Muscle layer of duodenum (tissue), 2 donors: ENCODE measurements at regions not wholly inside any gene's neighbourhood (a gene's known extent, or its start where the extent isn't known, plus 50 kb on each side); places are given as distances from the start of the nearest gene placed in this dataset.

ENCODE experiments used
- H3K27ac ChIP-seq: one replicate; pipeline ENCODE4 v1.7.0; 2013; ENCODE audit warnings: mild to moderate bottlenecking, low read length
- H3K27me3 ChIP-seq: one replicate; pipeline ENCODE4 v1.7.0; 2013; ENCODE audit warnings: low read depth, mild to moderate bottlenecking, control low read depth, low read length
- H3K36me3 ChIP-seq, 2 donors: one replicate each; pipeline ENCODE4 v1.7.0; 2013; ENCODE audit warnings: low read length in 2 of 2, control low read depth in 1 of 2, mild to moderate bottlenecking in 1 of 2; ENCODE audit not compliant: insufficient read depth in 2 of 2, control insufficient read depth in 1 of 2
- H3K4me1 ChIP-seq, 2 donors: one replicate each; pipeline ENCODE4 v1.7.0; 2013; ENCODE audit warnings: low read length in 2 of 2, mild to moderate bottlenecking in 2 of 2, control low read depth in 1 of 2, moderate library complexity in 1 of 2; ENCODE audit not compliant: insufficient read depth in 2 of 2, control insufficient read depth in 1 of 2
- H3K4me3 ChIP-seq, 2 donors: one replicate each; pipeline ENCODE4 v1.7.0; 2013; ENCODE audit warnings: low read length in 2 of 2, low read depth in 1 of 2, mild to moderate bottlenecking in 1 of 2
- H3K9me3 ChIP-seq, 2 donors: one replicate each; pipeline ENCODE4 v1.7.0; 2013; ENCODE audit warnings: low read length in 2 of 2, control low read depth in 1 of 2, mild to moderate bottlenecking in 1 of 2; ENCODE audit not compliant: control insufficient read depth in 1 of 2
- donor health status: healthy.

GRCh38 chr10:63899673-63900300 lies 378.6 kb downstream of the REEP3 start:
- Histone ChIP-seq H3K4me1 (no peaks in the 10 kb centered on the region), H3K27me3 (no peaks in the 10 kb centered on the region), H3K36me3 (no peaks in the 10 kb centered on the region), H3K27ac (no peak overlapping the region), H3K9me3 (peaks cover 0 to 1% of the 10 kb centered on the region in 2 donors), H3K4me3 (no peak overlapping the region)

GRCh38 chr10:63901228-63901627 lies 380.0 kb downstream of the REEP3 start:
- no peak overlapping the region for H3K4me3 ChIP-seq
- no peak overlapping the region for H3K27ac ChIP-seq
- peaks cover 0 to 3% of the 10 kb centered on the region in 2 donors for H3K9me3 ChIP-seq
- H3K27me3 ChIP-seq: no peaks in the 10 kb centered on the region
- H3K36me3 ChIP-seq: no peaks in the 10 kb centered on the region
- no peaks in the 10 kb centered on the region for H3K4me1 ChIP-seq

GRCh38 chr10:63901881-63902280 lies 380.7 kb downstream of the REEP3 start:
- H3K4me3 ChIP-seq: no peak overlapping the region
- no peak overlapping the region for H3K27ac ChIP-seq
- peaks cover 0 to 3% of the 10 kb centered on the region in 2 donors for H3K9me3 ChIP-seq
- H3K36me3 ChIP-seq: no peaks in the 10 kb centered on the region
- no peaks in the 10 kb centered on the region for H3K27me3 ChIP-seq
- H3K4me1 ChIP-seq: no peaks in the 10 kb centered on the region

- H3K36me3 ChIP-seq: no peaks in the 10 kb centered on the region
- no peaks in the 10 kb centered on the region for H3K4me1 ChIP-seq
- H3K27ac ChIP-seq: no peak overlapping the region
- H3K27me3 ChIP-seq: no peaks in the 10 kb centered on the region
- no peak overlapping the region for H3K4me3 ChIP-seq
- H3K9me3 ChIP-seq: no peaks in the 10 kb centered on the region
These were observed 389.6 kb downstream of the REEP3 start for GRCh38 chr10:63910806-63911205.

- Histone ChIP-seq H3K27me3 (no peaks in the 10 kb centered on the region), H3K27ac (no peak overlapping the region), H3K4me3 (no peak overlapping the region), H3K4me1 (no peaks in the 10 kb centered on the region), H3K36me3 (no peaks in the 10 kb centered on the region), H3K9me3 (no peaks in the 10 kb centered on the region)
These were observed 394.0 kb downstream of the REEP3 start for GRCh38 chr10:63915240-63915639.

GRCh38 chr10:63917363-63917762 lies 396.2 kb downstream of the REEP3 start:
- Histone ChIP-seq H3K4me1 (no peaks in the 10 kb centered on the region), H3K27ac (no peak overlapping the region), H3K9me3 (no peaks in the 10 kb centered on the region)

GRCh38 chr10:63919575-63920279 lies 398.5 kb downstream of the REEP3 start:
- Histone ChIP-seq H3K9me3 (no peaks in the 10 kb centered on the region), H3K4me1 (no peaks in the 10 kb centered on the region), H3K36me3 (no peaks in the 10 kb centered on the region), H3K27me3 (no peaks in the 10 kb centered on the region), H3K4me3 (no peak overlapping the region), H3K27ac (no peak overlapping the region)

More at GRCh38 chr10:63917363-63917762, 396.2 kb downstream of the REEP3 start:
- Histone ChIP-seq H3K27me3 (no peaks in the 10 kb centered on the region), H3K4me3 (no peak overlapping the region), H3K36me3 (no peaks in the 10 kb centered on the region)

- H3K36me3 ChIP-seq: no peaks in the 10 kb centered on the region
- no peaks in the 10 kb centered on the region for H3K27me3 ChIP-seq
- H3K9me3 ChIP-seq: no peaks in the 10 kb centered on the region
- H3K27ac ChIP-seq: no peak overlapping the region
- no peaks in the 10 kb centered on the region for H3K4me1 ChIP-seq
- no peak overlapping the region for H3K4me3 ChIP-seq
These were observed 399.7 kb downstream of the REEP3 start for GRCh38 chr10:63920926-63921325.

- Histone ChIP-seq H3K36me3 (no peaks in the 10 kb centered on the region), H3K27ac (no peak overlapping the region), H3K4me1 (no peaks in the 10 kb centered on the region), H3K4me3 (no peak overlapping the region), H3K27me3 (no peaks in the 10 kb centered on the region), H3K9me3 (no peaks in the 10 kb centered on the region)
These were observed 400.8 kb downstream of the REEP3 start for GRCh38 chr10:63921908-63922467.

GRCh38 chr10:63922468-63923284 lies 401.5 kb downstream of the REEP3 start:
- no peak overlapping the region for H3K27ac ChIP-seq

GRCh38 chr10:63929831-63930467 lies 408.7 kb downstream of the REEP3 start:
- Histone ChIP-seq H3K9me3 (no peaks in the 10 kb centered on the region), H3K36me3 (no peaks in the 10 kb centered on the region), H3K4me3 (no peak overlapping the region), H3K27me3 (no peaks in the 10 kb centered on the region), H3K4me1 (no peaks in the 10 kb centered on the region), H3K27ac (no peak overlapping the region)

More at GRCh38 chr10:63922468-63923284, 401.5 kb downstream of the REEP3 start:
- H3K27me3 ChIP-seq: no peaks in the 10 kb centered on the region
- H3K36me3 ChIP-seq: no peaks in the 10 kb centered on the region
- H3K9me3 ChIP-seq: no peaks in the 10 kb centered on the region
- H3K4me1 ChIP-seq: no peaks in the 10 kb centered on the region
- no peak overlapping the region for H3K4me3 ChIP-seq
